AG09319 (cell line): ENCODE measurements at regions not wholly inside any gene's neighbourhood (a gene's known extent, or its start where the extent isn't known, plus 50 kb on each side); places are given as distances from the start of the nearest gene placed in this dataset.

ENCODE experiments used
- DNase-seq: peaks from one replicate; pipeline ENCODE4 v3.0.0-alpha.2; 2010; ENCODE audit warnings: low read depth; ENCODE audit errors: extremely low read depth
- TF ChIP-seq, protein P1 (sequence below): IDR thresholded peaks from 2 replicates; pipeline ENCODE4 v1.5.1; 2011; ENCODE audit warnings: low read depth, mild to moderate bottlenecking, inconsistent platforms, low read length, moderate library complexity

DNA sequence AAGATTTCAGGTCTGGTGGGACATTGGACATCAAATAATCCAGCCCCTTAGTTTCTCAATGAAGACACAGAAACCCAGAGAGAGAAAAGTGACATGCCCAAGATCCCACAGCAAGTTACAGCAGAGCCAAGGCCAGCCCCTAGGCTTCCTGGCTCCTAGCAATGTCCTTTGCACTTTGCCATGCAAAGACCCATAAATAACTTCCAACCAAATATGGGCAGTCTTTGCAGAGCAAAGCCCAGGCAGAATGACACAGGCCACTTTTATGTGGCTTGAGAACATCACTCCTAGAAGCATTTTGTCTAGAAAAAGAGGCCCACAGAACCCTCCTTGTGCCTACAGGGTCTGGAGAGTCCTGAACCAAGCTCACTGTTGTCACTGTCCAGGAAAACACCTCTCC is 78.1 kb upstream of the ATP6AP2 start:
- TF ChIP-seq, protein P1, sequence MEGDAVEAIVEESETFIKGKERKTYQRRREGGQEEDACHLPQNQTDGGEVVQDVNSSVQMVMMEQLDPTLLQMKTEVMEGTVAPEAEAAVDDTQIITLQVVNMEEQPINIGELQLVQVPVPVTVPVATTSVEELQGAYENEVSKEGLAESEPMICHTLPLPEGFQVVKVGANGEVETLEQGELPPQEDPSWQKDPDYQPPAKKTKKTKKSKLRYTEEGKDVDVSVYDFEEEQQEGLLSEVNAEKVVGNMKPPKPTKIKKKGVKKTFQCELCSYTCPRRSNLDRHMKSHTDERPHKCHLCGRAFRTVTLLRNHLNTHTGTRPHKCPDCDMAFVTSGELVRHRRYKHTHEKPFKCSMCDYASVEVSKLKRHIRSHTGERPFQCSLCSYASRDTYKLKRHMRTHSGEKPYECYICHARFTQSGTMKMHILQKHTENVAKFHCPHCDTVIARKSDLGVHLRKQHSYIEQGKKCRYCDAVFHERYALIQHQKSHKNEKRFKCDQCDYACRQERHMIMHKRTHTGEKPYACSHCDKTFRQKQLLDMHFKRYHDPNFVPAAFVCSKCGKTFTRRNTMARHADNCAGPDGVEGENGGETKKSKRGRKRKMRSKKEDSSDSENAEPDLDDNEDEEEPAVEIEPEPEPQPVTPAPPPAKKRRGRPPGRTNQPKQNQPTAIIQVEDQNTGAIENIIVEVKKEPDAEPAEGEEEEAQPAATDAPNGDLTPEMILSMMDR, result no peak
- no peak for DNase-seq

DNA sequence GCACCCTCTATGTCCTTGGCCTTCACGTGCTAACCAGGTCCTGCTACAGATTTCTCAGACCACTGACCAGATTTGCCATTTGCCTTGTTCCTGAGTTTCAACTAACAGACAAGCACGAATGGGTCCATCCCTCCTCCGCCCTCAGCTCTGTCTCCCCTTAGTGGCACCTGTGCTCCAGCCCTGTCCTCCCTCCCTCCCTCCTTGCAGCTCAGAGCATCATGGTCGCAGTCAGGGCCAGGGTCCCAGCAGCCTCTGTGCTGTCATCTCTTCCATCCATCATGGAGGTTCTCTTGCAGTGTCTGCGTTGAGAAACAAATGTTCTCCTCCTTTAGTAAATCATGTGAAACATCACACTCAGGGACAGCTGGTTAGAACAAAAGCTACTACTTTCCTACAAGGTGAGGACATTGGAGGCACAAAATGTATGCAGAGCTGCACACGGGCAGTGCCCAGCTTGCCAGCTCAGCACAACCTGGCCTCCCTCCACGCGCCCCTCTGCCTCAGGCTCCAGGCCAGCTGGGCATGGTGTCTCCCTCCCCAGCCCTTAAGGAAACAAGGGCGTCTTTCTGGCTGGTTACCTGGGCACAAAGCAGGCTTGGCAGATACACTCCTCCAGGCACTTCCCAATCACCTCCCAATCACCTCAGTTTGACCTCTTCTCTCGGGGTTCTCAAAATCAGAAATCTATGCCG is 79.5 kb upstream of the ATP6AP2 start:
- no peak for DNase-seq
- TF ChIP-seq, protein P1, result no peak

- no peak for DNase-seq
- TF ChIP-seq, protein P1, result peak; percentile 29
Observed at GRCh38 chrX:40496728-40497127, 84.0 kb upstream of the ATP6AP2 start.

DNA sequence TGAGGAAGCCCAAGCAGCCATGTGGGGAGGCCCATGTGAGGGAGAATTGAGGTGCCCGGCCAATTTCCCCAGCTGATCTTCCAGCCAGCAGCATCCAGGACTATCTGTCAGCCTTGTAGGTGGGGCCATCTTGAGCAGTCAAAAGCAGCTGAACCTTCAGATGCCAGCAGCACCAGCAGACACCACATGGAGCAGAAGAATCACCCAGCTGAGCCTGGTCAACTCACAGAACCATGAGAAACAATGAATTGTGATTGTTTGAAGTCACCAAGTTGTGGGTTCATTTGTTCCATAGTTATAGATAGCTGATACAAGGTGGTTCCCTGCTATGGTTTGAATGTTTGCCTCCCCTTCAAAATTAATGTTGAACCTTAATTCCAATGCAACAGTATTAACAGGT is 85.1 kb upstream of the ATP6AP2 start:
- DNase-seq, result no peak
- TF ChIP-seq, protein P1, result no peak

GRCh38 chrX:40494005-40494404 is 86.8 kb upstream of the ATP6AP2 start:
- no peak for DNase-seq
- TF ChIP-seq, protein P1, result no peak

- no peak for DNase-seq
Observed at GRCh38 chrX:40488296-40488695, 92.5 kb upstream of the ATP6AP2 start.

GRCh38 chrX:40485973-40486372 is 94.8 kb upstream of the ATP6AP2 start:
- DNase-seq, result no peak
- TF ChIP-seq, protein P1, result no peak

More at GRCh38 chrX:40488296-40488695, 92.5 kb upstream of the ATP6AP2 start:
- TF ChIP-seq, protein P1, result no peak
